NCI-H2196 (cell line): ENCODE measurements at regions not wholly inside any gene's neighbourhood (a gene's known extent, or its start where the extent isn't known, plus 50 kb on each side); places are given as distances from the start of the nearest gene placed in this dataset.

Experiments used
- DNase-seq: peaks from one replicate; lab custom pipeline; 2025; ENCODE audit not compliant: unreplicated experiment; lab: John Stamatoyannopoulos, UW

GRCh38 chr4:13133700-13134099, 350.4 kb downstream of the RAB28 start:
- DNase-seq: no peak

GRCh38 chr4:13130848-13131247, 353.3 kb downstream of the RAB28 start:
- no peak for DNase-seq

- no peak for DNase-seq
Measured at GRCh38 chr4:13129095-13129494, 355.0 kb downstream of the RAB28 start.

GRCh38 chr4:13126976-13127910, 356.9 kb downstream of the RAB28 start:
- no peak for DNase-seq

DNA sequence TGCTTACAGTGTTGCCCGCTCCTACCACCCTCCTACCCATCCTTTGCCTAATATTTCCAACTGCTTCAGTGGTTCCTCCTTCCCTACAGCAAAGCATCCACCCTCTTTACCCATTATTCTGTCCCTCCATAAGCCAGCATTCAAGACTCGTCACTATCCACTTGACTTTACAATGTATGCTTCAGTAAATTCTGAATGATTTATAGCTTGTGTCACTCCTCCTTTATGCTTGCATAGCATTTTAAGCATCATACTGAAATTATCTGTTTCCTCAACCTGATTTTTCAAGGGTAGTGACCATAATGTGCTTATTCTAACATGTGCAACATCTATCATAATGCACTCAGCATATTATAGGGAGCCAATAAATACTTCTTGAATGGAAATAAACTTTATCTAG, 365.5 kb downstream of the RAB28 start:
- no peak for DNase-seq

DNA sequence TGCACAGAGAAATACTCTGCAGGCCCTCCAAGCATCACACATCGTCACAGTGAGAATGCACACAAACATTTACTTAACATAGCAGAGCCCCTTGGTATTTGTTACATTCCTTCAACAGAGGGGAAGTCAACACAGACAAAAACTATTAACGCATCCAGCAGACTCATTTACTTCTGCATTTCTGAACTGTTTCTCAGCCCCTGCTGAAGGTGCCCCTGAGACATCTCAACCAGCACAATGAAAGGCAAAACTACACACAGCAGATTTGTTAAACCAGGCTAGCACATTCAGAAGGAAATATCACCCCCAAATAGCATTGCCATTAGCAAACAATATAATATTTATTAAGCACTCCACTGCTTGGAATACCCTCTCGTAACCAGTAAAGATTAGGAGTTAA, 367.0 kb downstream of the RAB28 start:
- DNase-seq: no peak

- no peak for DNase-seq
Measured at GRCh38 chr4:13112030-13112429, 372.1 kb downstream of the RAB28 start.

GRCh38 chr4:13109536-13109935, 374.6 kb downstream of the RAB28 start:
- no peak for DNase-seq

DNA sequence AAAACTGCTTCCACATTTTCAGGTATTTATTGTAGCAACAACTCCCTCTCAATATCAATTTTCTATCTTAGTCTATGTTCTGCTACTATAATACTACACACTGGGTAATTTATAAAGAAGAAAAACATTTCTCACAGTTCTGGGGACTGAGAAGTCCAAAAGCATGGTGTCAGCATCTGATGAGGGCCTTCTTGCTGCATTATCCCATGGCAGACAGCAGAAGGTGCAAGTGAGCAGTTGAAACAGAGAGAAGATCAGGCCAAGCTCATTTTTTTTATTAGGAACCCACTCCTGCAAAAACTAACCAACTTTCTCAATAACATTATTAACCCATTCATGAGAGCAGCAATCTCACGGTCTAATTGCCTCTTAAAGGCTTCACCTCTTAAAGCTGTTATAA, 376.0 kb downstream of the RAB28 start:
- DNase-seq: no peak

DNA sequence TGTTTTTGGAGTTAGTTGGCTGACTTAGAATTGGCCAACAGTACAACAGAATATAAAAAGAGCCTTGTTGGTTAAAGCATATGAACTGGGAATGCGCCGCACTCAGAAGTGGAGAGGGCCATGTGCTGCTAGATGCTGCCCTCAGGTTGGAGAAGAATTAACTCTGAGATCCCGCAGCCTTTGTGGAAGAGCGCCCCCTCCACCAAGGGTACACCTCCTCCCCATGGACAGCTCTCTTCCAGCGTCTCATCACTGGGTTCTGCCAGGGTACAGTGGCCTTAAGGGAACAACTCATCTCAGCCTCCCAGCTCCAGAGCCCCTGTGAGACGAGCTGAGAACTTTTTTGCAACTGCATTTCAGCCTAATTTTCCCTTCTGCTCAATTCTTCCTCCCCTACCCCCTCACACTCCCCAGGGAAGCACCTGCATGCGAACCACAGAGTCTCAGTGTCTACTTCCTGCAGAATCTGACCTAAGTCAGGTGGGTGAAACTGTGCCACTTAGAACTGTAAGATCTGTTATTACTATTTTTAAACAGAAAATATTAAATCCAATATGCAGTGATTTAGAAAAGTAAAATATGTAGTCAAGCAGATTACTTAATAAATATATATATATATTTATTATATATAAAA, 380.6 kb downstream of the RAB28 start:
- DNase-seq: no peak

DNA sequence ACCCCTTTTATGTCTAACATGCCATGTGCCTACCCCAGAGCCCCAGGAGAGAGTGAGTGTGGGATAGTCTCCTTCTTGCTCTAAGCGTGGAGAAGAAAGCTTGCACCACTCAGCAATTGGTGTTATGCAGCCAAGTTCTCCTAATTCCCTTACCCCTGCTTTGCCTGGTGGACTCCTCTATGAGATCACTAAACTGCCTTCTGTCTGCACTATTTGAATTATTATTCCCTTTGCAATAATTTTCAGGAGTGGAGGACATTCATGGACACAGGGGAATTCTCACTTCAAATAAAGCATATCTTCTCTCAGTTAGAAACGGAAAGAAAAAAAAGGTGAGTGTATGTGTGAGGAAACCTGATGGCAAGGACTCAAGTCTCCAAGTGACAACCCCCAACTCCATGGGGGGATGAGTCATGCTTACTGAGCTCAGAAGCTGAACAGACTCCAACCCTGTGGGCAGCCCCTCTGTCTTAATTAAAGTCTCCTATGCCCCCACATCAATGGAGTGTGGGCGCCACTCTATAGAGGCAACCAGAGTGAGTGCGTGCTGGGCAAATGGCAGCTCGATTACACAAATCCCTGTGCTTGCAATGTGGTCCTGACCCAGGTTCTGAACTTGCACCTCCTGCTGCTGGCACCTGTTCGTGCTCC, 381.9 kb downstream of the RAB28 start:
- no peak for DNase-seq

- DNase-seq: no peak
Measured at GRCh38 chr4:13097971-13098370, 386.2 kb downstream of the RAB28 start.

- no peak for DNase-seq
Measured at GRCh38 chr4:13095722-13096121, 388.4 kb downstream of the RAB28 start.

DNA sequence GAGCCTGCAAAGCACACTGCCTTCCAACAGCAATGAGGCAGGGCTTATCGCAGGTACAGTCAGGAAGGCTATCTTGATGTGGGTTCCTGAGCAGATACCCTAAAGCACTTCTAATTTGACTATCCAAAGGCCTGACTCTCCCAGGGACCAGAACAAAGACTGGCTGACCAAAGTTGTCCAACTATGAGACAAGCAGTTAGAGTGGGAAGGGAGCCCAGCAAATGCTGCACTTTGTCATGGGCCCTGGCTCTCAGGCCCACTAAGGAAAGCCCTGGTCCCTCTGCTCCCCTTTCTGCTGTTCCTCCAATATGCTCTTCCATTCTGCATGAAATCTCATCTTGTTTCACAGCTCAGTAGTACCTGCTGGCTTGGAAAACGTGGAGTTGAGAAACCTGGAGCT, 391.0 kb downstream of the RAB28 start:
- DNase-seq: no peak

DNA sequence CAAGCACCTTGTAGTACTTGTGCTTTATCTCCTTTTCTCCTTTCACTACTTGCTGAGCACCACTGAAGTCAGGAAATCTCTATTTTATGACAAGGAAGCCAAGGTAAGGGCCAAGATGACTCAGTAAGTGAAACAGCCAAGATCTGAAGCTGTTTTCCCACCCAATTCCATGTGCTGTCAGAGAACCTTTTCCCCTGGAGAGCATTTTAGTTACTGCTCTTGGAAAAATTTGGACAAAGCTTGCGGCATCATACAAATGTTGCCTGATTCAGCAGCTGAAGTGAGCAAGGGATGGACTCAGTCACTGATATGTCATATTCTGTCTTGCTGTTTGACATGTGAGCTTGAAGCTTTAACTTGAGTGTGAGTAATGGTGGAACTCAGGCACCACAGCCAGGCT, 391.4 kb downstream of the RAB28 start:
- DNase-seq: no peak

DNA sequence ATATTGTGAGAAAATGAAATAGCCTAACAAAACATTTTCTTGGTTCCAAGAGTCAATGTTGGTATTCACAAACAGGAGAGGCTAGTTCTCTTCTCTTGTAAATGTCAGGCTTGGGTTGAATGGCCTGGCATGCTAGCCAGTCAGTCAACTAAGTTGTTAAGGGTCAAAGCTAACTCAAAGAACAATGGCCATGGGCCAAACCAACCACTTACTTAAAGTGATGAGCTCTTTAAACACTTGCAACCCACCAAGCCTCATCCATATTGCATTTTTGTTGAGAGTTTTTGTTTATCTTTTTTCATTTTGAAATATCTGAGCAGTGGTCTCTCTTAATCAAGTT, 394.5 kb downstream of the RAB28 start:
- no peak for DNase-seq

DNA sequence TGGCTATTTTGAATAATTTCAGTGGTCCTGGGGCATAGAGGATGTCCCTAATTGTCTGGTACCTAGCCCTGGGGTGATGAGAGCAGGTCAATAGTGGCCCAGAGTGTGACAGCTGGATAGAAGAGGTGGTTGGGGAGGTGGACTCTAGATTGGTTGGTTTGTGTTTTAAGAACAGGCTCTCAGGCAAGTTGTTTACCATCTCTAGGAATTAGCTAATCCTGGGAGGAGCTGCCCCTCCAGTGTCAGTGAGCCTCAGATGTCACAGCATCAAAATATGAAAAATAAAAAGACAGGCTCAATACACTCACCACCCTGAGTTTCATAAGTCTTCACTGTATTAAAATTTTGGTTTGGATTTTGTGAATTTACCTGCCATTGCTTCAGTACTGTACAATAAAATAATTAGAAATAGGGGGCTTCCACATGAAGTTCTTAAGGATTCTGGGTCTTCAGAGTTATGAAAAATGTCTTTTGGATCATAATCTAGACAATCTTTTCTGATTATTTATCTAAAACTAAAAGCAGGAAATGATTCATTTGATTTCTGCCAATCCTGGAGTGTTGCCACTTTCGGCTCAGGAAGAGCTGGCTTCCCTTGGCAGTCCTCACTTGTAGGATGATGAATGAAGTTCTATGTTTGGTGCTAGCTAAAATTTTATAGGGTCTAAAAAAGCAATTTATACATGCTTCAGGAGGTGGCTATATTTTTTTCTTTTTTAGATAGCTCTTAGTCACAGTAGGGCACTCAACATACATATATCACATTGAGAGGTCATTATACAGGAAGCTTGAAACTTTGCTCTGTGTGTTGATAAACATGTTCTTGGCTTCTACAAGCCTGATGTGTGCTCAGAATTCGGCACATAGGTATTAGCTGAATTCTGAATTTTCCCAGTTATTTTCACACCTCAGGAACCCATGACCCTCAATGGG, 395.1 kb downstream of the RAB28 start:
- no peak for DNase-seq

DNA sequence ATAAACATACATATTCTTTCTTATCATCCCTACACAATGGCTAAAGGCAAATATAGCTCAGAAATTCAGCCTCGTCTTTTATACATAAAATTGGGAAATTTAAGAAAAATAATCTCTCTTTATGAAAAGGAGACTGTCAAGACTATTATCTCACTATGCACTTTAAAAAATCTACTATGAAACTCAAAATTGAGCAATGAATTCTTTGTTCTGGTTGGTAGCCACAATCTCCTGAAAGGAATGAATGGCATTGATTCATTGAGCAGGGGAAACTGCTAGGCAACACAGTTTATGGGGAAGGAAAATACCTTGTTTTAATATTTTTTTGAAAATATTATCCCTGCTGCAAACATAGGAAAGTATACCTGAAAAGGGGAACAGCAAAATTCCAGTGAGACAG, 397.1 kb downstream of the RAB28 start:
- DNase-seq: no peak

GRCh38 chr4:13084210-13084609, 399.9 kb downstream of the RAB28 start:
- no peak for DNase-seq

- no peak for DNase-seq
Measured at GRCh38 chr4:13081830-13082229, 402.3 kb downstream of the RAB28 start.

DNA sequence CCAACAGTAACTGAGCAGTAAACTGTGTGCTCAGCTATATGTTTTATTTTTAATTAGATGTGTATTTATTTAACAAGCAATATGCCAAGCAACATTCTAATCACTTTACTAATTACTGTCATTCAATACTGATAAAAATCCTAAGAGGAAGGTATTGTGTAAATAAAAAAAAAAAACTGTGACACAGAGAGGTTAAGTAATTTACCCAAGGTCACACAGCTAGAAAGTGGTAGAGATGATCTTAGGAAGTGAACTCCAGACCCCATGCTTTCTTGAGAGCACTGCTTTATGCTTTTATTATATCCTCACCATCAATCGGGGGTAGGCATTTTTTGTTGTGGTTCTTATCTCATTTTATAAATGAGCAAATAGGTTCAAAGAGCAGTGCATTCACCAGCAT, 417.1 kb downstream of the RAB28 start:
- DNase-seq: no peak
